GM19238 (cell line): ENCODE measurements at regions not wholly inside any gene's neighbourhood (a gene's known extent, or its start where the extent isn't known, plus 50 kb on each side); places are given as distances from the start of the nearest gene placed in this dataset.

Source experiments
- DNase-seq: peaks from one replicate; pipeline ENCODE4 v3.0.0; 2011; ENCODE audit warnings: low spot score; ENCODE audit not compliant: insufficient read length

DNA sequence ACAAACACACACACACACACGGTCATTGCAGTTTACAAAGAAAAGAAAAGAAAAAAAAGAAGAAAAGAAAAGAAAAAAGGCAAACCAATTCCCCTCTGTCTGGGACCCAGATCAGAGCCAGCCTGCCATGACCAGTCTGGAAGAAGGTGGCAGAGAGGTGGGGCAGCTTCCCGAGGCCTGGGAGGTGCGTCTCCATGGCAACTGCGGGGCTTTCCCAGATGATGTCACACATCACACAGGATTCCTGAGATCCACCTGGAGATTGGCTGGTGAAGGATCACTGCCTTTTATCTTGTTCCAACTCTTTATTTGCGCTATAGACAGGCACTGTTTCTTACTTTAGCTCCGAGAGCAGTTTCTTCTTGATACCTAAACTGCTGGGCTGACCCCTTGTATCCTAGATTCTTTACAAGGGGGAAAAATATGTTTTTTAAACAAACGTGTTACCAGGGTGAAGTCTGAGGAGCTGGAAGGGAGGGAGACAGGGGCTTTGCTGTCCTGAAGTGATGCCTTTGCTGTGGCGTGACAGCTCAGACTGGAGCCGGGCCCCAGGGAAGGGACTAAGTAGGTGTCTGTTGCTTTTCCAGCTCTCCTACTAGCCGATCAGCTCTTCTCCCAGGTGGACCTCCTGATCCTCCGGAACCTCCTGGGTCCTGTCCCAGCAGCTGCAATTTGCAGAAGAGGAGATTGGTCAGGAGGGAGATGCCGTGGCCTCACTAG, 298.5 kb downstream of the KLF6 start:
- no peak for DNase-seq

DNA sequence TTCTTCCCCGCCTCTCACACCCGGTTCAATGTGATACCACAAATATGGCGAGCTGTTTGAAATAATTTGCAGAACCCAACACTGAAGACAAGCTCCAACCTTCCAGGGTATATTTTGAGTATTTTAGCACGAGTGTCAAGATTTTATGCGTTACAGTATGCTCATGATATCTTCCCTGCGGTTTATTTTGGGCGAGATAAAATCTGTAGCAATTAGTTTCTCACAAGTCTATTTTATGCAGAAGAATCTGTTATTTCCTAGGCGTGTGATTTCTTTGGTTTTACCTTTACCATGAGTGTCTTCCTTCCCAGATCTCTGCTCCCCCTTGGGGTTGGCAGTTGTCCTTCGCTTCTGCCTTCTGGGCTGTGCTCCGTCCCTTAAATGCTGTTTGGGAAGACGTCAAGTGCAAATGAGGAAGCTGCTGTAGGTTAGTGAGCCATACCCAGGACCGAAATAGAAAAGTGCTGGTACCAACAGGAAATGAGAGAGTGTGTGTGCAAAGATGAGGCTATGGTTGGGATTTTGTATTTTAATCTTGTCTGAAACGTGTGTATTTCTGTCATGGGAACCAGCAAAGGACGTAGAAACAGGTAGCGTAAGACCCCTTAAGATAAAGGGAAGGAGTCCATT, 299.8 kb downstream of the KLF6 start:
- DNase-seq, result no peak

- DNase-seq, result peak; percentile 51
These were observed 300.5 kb downstream of the KLF6 start for GRCh38 chr10:3484306-3485056.

DNA sequence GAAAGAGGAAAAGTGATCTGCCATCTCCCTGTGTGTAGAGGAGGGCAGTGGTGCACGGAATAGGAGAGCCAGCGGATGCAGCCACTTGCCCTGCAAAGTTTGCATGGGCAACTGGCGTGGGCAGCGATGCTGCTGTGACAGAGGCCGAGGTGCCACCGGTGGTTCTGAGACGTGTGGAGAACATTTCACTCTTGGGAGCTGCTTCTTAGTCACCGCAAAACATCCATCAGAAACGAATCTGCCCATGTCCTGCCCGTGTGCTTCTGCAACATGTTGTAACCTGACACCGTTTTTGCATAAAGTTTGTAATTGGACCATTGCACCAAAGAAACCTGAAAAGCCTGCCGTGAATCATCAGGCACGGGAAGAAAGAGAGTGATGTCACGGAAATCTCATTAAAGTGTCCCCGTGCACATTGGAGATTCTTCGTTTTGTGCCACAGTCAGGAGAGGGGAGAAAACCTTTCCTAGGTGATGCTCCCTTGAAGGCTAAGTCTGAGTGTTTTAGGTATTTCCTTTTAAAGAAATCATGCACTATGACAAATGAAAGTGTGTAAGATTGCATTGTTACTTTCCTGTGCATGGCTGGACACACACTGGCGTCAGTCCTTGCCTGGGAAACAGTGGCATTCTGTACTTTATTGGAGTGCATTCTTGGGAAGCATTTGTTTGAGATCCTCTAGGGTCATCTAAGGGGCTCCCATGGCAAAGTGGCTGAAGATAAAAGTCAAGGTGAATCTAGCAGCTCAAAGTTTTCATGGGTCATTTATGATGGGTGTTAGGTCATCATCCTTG, 302.6 kb downstream of the KLF6 start:
- DNase-seq, result no peak

DNA sequence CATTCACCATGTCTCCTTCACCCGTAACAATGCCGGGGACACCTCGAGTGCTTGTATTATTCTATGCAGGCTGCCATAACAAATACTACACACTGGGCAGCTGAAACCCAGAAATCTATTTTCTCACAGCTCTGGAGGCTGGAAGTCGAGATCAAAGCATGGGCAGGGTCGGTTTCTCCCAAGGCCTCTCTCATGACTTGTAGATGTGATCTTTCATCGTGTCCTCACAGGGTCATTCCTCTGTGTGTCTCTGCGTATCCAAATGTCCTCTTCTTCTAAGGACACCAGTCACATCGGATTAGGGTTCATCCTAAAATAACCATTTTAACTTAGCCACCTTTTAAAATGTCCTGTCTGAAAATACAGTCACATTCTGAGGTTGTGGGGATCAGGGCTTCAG, 303.5 kb downstream of the KLF6 start:
- DNase-seq, result no peak

- DNase-seq, result no peak
These were observed 304.1 kb downstream of the KLF6 start for GRCh38 chr10:3480990-3481315.

- no peak for DNase-seq
These were observed 304.6 kb downstream of the KLF6 start for GRCh38 chr10:3480281-3480989.

DNA sequence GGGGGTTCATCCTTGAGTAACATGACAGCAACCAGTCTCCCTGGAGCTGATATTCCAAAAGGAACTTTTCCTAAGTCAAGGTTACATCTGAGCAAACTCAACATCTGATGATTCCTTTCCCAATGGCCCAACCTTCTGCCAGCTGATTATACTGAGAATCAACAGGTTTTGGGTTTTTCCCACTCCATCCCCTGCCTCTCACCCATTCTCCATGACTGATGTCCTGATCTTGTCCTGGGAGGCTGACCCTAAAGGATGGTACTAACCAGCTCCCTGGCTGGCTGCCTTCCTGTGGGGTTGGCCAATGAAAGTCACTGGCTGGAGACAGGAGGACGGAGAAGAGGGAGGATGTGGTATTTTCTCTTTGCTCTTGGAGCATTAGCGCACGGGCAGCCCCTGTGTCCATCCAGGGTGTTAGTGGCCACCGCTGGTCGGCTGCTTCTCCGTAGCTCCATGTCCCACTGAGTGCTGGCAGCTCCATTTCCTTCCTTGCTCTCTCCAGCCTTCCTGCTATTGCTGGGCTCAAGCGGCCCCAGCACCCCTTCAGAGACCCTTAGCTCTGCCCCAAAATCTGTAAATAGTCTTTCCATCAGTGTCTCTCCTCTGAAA, 306.2 kb upstream of the PITRM1 start:
- no peak for DNase-seq

- DNase-seq, result no peak
These were observed 305.6 kb upstream of the PITRM1 start for GRCh38 chr10:3478153-3478552.

GRCh38 chr10:3477683-3478082, 305.1 kb upstream of the PITRM1 start:
- no peak for DNase-seq

- DNase-seq, result no peak
These were observed 304.3 kb upstream of the PITRM1 start for GRCh38 chr10:3476640-3477448.

- no peak for DNase-seq
These were observed 303.6 kb upstream of the PITRM1 start for GRCh38 chr10:3476186-3476585.

- no peak for DNase-seq
These were observed 302.8 kb upstream of the PITRM1 start for GRCh38 chr10:3475367-3475766.

- no peak for DNase-seq
These were observed 301.7 kb upstream of the PITRM1 start for GRCh38 chr10:3474266-3474665.

- DNase-seq, result no peak
These were observed 300.7 kb upstream of the PITRM1 start for GRCh38 chr10:3473271-3473670.

- DNase-seq, result no peak
These were observed 299.9 kb upstream of the PITRM1 start for GRCh38 chr10:3472287-3473051.

GRCh38 chr10:3471927-3472286, 299.3 kb upstream of the PITRM1 start:
- no peak for DNase-seq

- no peak for DNase-seq
These were observed 298.9 kb upstream of the PITRM1 start for GRCh38 chr10:3471472-3471871.

DNA sequence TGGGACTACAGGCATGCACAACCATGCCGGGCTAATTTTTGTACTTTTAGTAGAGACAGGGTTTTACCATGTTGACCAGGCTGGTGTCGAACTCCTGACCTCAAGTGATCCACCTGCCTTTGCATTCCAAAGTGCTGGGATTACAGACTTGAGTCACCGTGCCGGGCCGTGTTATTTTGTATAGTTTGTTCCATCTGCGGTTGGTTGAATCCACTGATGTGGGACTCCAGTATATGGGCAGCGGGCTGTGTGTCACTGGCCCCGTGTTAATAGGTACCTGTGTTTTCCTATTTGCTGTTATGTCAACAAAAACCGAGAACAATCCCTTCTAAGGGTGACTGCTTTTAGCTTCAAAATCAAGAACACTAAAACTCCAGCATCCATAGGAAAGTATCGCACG, 297.6 kb upstream of the PITRM1 start:
- DNase-seq, result no peak
